ENCODE measurements at regions not wholly inside any gene's neighbourhood (a gene's known extent, or its start where the extent isn't known, plus 50 kb on each side); places are given as distances from the start of the nearest gene placed in this dataset.
A peak's percentile ranks its signal among the peaks of the same experiment; 100 is the strongest.
"Not testable (repeated sequence)": the region's sequence is repeated elsewhere in the genome, so short reads cannot be mapped to it uniquely, and the experiment has no call there.

GRCh38 chr13:87235621-87236020, 435.6 kb upstream of the SLITRK5 start:
- no peak for TF ChIP-seq CTCF (IDR thresholded peaks at IDR 0.05; ENCODE audit: low read depth, low read length)
- DNase-seq (ENCODE audit: extremely low read depth, low read depth), result no peak

GRCh38 chr13:87244256-87244890, 426.8 kb upstream of the SLITRK5 start:
- no peak for DNase-seq (ENCODE audit: extremely low read depth, low read depth)
- TF ChIP-seq CTCF (IDR thresholded peaks at IDR 0.05; ENCODE audit: low read depth, low read length), result no peak

- not testable (repeated sequence) for DNase-seq (ENCODE audit: extremely low read depth, low read depth)
Observed at GRCh38 chr13:87249847-87250246, 421.3 kb upstream of the SLITRK5 start.

GRCh38 chr13:87255394-87255793, 415.8 kb upstream of the SLITRK5 start:
- no peak for TF ChIP-seq CTCF (IDR thresholded peaks at IDR 0.05; ENCODE audit: low read depth, low read length)
- no peak for DNase-seq (ENCODE audit: extremely low read depth, low read depth)

- TF ChIP-seq CTCF (IDR thresholded peaks at IDR 0.05; ENCODE audit: low read depth, low read length), result peak; percentile 10
- no peak for DNase-seq (ENCODE audit: extremely low read depth, low read depth)
Observed at GRCh38 chr13:87259479-87260083, 411.6 kb upstream of the SLITRK5 start.

GRCh38 chr13:87274209-87274819, 396.9 kb upstream of the SLITRK5 start:
- DNase-seq (ENCODE audit: extremely low read depth, low read depth), result peak; percentile 4
- peak; percentile 72 for TF ChIP-seq CTCF (IDR thresholded peaks at IDR 0.05; ENCODE audit: low read depth, low read length)

GRCh38 chr13:87280139-87280538, 391.0 kb upstream of the SLITRK5 start:
- TF ChIP-seq CTCF (IDR thresholded peaks at IDR 0.05; ENCODE audit: low read depth, low read length), result no peak; the same call in 1 of the 2 replicates
- no peak for DNase-seq (ENCODE audit: extremely low read depth, low read depth)

Data from AG09319 (cell line).